SU-DHL-6 (cell line): ENCODE measurements at regions not wholly inside any gene's neighbourhood (a gene's known extent, or its start where the extent isn't known, plus 50 kb on each side); places are given as distances from the start of the nearest gene placed in this dataset.

Experiments
- H2AFZ ChIP-seq: fragments of 200-600 bp; sonication (generic); 2 replicates; pipeline ENCODE4 v1.6.1; 2014; ENCODE audit warnings: low read depth, mild to moderate bottlenecking, moderate library complexity, mixed read lengths, antibody characterized with exemption, low read length; ENCODE audit not compliant: severe bottlenecking
- H3F3A ChIP-seq: fragments of 200-600 bp; shearing (Covaris generic); 2 replicates; pipeline ENCODE4 v1.6.0; 2016; ENCODE audit warnings: antibody characterized with exemption, mild to moderate bottlenecking; ENCODE audit not compliant: insufficient read depth
- H3K27ac ChIP-seq: fragments of 200-600 bp; sonication (generic); 2 replicates; pipeline ENCODE4 v1.5.1; 2016; ENCODE audit warnings: low read depth, mild to moderate bottlenecking, low read length, moderate library complexity, mixed read lengths
- H3K27me3 ChIP-seq: fragments of 200-600 bp; sonication (generic), shearing (Covaris generic); 2 replicates; pipeline ENCODE4 v1.6.0; 2014; ENCODE audit warnings: mild to moderate bottlenecking, low read length
- H3K36me3 ChIP-seq: fragments of 200-600 bp; sonication (generic); 2 replicates; pipeline ENCODE4 v1.6.1; 2014; ENCODE audit warnings: mild to moderate bottlenecking, low read length, mixed read lengths
- H3K4me2 ChIP-seq: fragments of 300-600, 200-600 bp; shearing (Covaris generic), sonication (generic); 2 replicates; pipeline ENCODE4 v1.6.0; 2014; ENCODE audit warnings: low read length, low read depth, mild to moderate bottlenecking; ENCODE audit not compliant: poor library complexity, severe bottlenecking
- H3K4me3 ChIP-seq: fragments of 200-600 bp; sonication (generic); 2 replicates; pipeline ENCODE4 v1.5.1; 2014; ENCODE audit warnings: antibody characterized with exemption, low read length, mild to moderate bottlenecking, mixed read lengths; ENCODE audit not compliant: insufficient read depth, poor library complexity, severe bottlenecking
- H3K79me2 ChIP-seq: fragments of 200-600 bp; sonication (generic); 2 replicates; pipeline ENCODE4 v1.6.1; 2014; ENCODE audit warnings: mild to moderate bottlenecking, low read length, moderate library complexity; ENCODE audit not compliant: insufficient read depth
- H3K9ac ChIP-seq: fragments of 200-600 bp; sonication (generic); 2 replicates; pipeline ENCODE4 v1.7.0; 2014; ENCODE audit warnings: mild to moderate bottlenecking, low read length
- H3K9me2 ChIP-seq: fragments of 200-600 bp; sonication (generic); replicated peaks from 2 replicates; pipeline ENCODE4 v1.6.1; 2014; ENCODE audit warnings: low read length; ENCODE audit not compliant: insufficient read depth
- H3K9me3 ChIP-seq: fragments of 200-600 bp; sonication (generic); 2 replicates; pipeline ENCODE4 v1.6.1; 2014; ENCODE audit warnings: low read length, mixed read lengths; ENCODE audit not compliant: insufficient read depth
- H4K20me1 ChIP-seq: fragments of 200-600 bp; sonication (generic); 2 replicates; pipeline ENCODE4 v1.6.1; 2014; ENCODE audit warnings: low read depth, mild to moderate bottlenecking, antibody characterized with exemption, low read length, moderate library complexity, mixed read lengths
- EZH2phosphoT487 ChIP-seq: fragments of 200-600 bp; sonication (generic), shearing (Covaris generic); conservative IDR thresholded peaks from 2 replicates; pipeline ENCODE4 v1.6.1; 2018; ENCODE audit warnings: mild to moderate bottlenecking, antibody characterized with exemption, low read length, moderate library complexity, mixed read lengths
- TF ChIP-seq, protein P1 (sequence below): fragments of 200-600 bp; sonication (generic); IDR thresholded peaks from one replicate; pipeline ENCODE4 v1.5.1; 2017; ENCODE audit warnings: antibody characterized with exemption, mild to moderate bottlenecking, low read length, moderate library complexity; ENCODE audit not compliant: insufficient read depth, poor library complexity, severe bottlenecking

- Histone ChIP-seq H3K9me3 (no peaks in the 10 kb centered on the region), H3K4me2 (no peak overlapping the region), H3K36me3 (no peaks in the 10 kb centered on the region; the same call in 1 of the 2 replicates), H3K79me2 (no peaks in the 10 kb centered on the region), H3K27me3 (no peaks in the 10 kb centered on the region), H2AFZ (no peak overlapping the region), H3K4me3 (no peak overlapping the region), H3K9ac (no peak overlapping the region), H4K20me1 (no peaks in the 10 kb centered on the region), H3K27ac (no peak overlapping the region), H3F3A (no peaks in the 10 kb centered on the region), H3K9me2 (no peaks in the 10 kb centered on the region)
- TF ChIP-seq, protein P1, sequence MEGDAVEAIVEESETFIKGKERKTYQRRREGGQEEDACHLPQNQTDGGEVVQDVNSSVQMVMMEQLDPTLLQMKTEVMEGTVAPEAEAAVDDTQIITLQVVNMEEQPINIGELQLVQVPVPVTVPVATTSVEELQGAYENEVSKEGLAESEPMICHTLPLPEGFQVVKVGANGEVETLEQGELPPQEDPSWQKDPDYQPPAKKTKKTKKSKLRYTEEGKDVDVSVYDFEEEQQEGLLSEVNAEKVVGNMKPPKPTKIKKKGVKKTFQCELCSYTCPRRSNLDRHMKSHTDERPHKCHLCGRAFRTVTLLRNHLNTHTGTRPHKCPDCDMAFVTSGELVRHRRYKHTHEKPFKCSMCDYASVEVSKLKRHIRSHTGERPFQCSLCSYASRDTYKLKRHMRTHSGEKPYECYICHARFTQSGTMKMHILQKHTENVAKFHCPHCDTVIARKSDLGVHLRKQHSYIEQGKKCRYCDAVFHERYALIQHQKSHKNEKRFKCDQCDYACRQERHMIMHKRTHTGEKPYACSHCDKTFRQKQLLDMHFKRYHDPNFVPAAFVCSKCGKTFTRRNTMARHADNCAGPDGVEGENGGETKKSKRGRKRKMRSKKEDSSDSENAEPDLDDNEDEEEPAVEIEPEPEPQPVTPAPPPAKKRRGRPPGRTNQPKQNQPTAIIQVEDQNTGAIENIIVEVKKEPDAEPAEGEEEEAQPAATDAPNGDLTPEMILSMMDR = no peak
- TF ChIP-seq EZH2phosphoT487 = no peak
These were observed 1249.2 kb upstream of the ZEB2 start for GRCh38 chr2:145769011-145769716.

- no peaks in the 10 kb centered on the region for H3K9me2 ChIP-seq
- no peaks in the 10 kb centered on the region for H3K9me3 ChIP-seq
- H3K79me2 ChIP-seq = no peaks in the 10 kb centered on the region
- TF ChIP-seq EZH2phosphoT487 = no peak
- TF ChIP-seq, protein P1 = no peak
- no peak overlapping the region for H3K4me2 ChIP-seq
- no peaks in the 10 kb centered on the region for H4K20me1 ChIP-seq
- no peaks in the 10 kb centered on the region for H3K36me3 ChIP-seq
- no peak overlapping the region for H3K4me3 ChIP-seq
- no peaks in the 10 kb centered on the region for H3F3A ChIP-seq
- no peak overlapping the region for H2AFZ ChIP-seq
- no peak overlapping the region for H3K9ac ChIP-seq
- H3K27ac ChIP-seq = no peak overlapping the region
- no peaks in the 10 kb centered on the region for H3K27me3 ChIP-seq
These were observed 1246.0 kb upstream of the ZEB2 start for GRCh38 chr2:145765874-145766273.

- Histone ChIP-seq H3K4me2 (no peak overlapping the region), H3K36me3 (no peaks in the 10 kb centered on the region), H3K4me3 (no peak overlapping the region), H3F3A (no peaks in the 10 kb centered on the region), H3K79me2 (no peaks in the 10 kb centered on the region), H3K9me2 (no peaks in the 10 kb centered on the region), H4K20me1 (no peaks in the 10 kb centered on the region), H3K9me3 (no peaks in the 10 kb centered on the region), H3K27me3 (no peaks in the 10 kb centered on the region), H3K9ac (no peak overlapping the region), H2AFZ (no peak overlapping the region), H3K27ac (no peak overlapping the region)
- no peak for TF ChIP-seq EZH2phosphoT487
- TF ChIP-seq, protein P1 = no peak
These were observed 1244.7 kb upstream of the ZEB2 start for GRCh38 chr2:145764631-145765030.
